HL-60 (cell line): ENCODE measurements at regions not wholly inside any gene's neighbourhood (a gene's known extent, or its start where the extent isn't known, plus 50 kb on each side); places are given as distances from the start of the nearest gene placed in this dataset.

Experiments used
- CTCF ChIP-seq: IDR thresholded peaks from one replicate; pipeline ENCODE4 v1.5.1; 2011; ENCODE audit warnings: low read length, control low read depth, inconsistent platforms; ENCODE audit not compliant: insufficient read depth
- GABPA ChIP-seq: IDR thresholded peaks from 2 replicates; pipeline ENCODE4 v1.6.1; 2012; ENCODE audit warnings: low read depth
- POLR2AphosphoS5 ChIP-seq: IDR thresholded peaks from 2 replicates; pipeline ENCODE4 v1.6.1; 2012; ENCODE audit warnings: low read depth
- REST ChIP-seq: IDR thresholded peaks from 2 replicates; pipeline ENCODE4 v1.6.1; 2012; ENCODE audit warnings: low read depth; ENCODE audit not compliant: insufficient replicate concordance
- SPI1 ChIP-seq: IDR thresholded peaks from 2 replicates; pipeline ENCODE4 v1.6.1; 2012; ENCODE audit warnings: low read depth, mild to moderate bottlenecking, borderline replicate concordance

GRCh38 chr10:21056461-21056860, 159.3 kb upstream of the NEBL start:
- TF ChIP-seq REST (no peak), CTCF (no peak), POLR2AphosphoS5 (no peak), GABPA (no peak), SPI1 (no peak)
